PFSK-1 (cell line): ENCODE measurements at regions not wholly inside any gene's neighbourhood (a gene's known extent, or its start where the extent isn't known, plus 50 kb on each side); places are given as distances from the start of the nearest gene placed in this dataset.

Experiments
- FOXP2 ChIP-seq: optimal IDR thresholded peaks from 2 replicates; pipeline ENCODE3; 2011; ENCODE audit warnings: borderline replicate concordance, control low read depth, inconsistent platforms; ENCODE audit not compliant: insufficient read depth; ENCODE audit errors: extremely low read length, extremely low read depth
- POLR2AphosphoS5 ChIP-seq: IDR thresholded peaks from 2 replicates; pipeline ENCODE4 v1.6.1; 2012; ENCODE audit warnings: low read depth, mild to moderate bottlenecking, control low read depth, low read length, moderate library complexity
- REST ChIP-seq, 2 experiments: IDR thresholded peaks; 2 replicates each; pipeline versions ENCODE4 v1.6.1 to v1.8.0; 2011 to 2012; ENCODE audit warnings: low read depth in 2 of 2, low read length in 2 of 2, control low read depth in 1 of 2, inconsistent platforms in 1 of 2, mild to moderate bottlenecking in 1 of 2, moderate library complexity in 1 of 2; ENCODE audit not compliant: insufficient read depth in 1 of 2
- SIN3A ChIP-seq: IDR thresholded peaks from 2 replicates; pipeline ENCODE4 v1.6.1; 2012; ENCODE audit warnings: mild to moderate bottlenecking, low read length, moderate library complexity, borderline replicate concordance; ENCODE audit not compliant: insufficient read depth
- TAF1 ChIP-seq: IDR thresholded peaks from 2 replicates; pipeline ENCODE4 v1.6.1; 2012; ENCODE audit warnings: low read length, control low read depth, borderline replicate concordance; ENCODE audit not compliant: insufficient read depth

GRCh38 chr21:27212441-27212840 lies 245.6 kb upstream of the ADAMTS5 start:
- TF ChIP-seq POLR2AphosphoS5 (no peak), REST (IDR thresholded peaks at IDR 0.05; ENCODE audit: insufficient read depth in 1 of 2, low read depth in 2 of 2, low read length in 2 of 2) (no peak), FOXP2 (no peak)

- TF ChIP-seq TAF1 (no peak), FOXP2 (no peak), REST (IDR thresholded peaks at IDR 0.05; ENCODE audit: insufficient read depth in 1 of 2, low read depth in 2 of 2, low read length in 2 of 2) (no peak), SIN3A (no peak), POLR2AphosphoS5 (no peak)
Measured at GRCh38 chr21:27209546-27209945, 242.7 kb upstream of the ADAMTS5 start.

- no peak for TF ChIP-seq TAF1
- TF ChIP-seq POLR2AphosphoS5 = no peak
- TF ChIP-seq SIN3A = no peak
- no peak for TF ChIP-seq FOXP2
- no peak for TF ChIP-seq REST (IDR thresholded peaks at IDR 0.05; ENCODE audit: insufficient read depth in 1 of 2, low read depth in 2 of 2, low read length in 2 of 2)
Measured at GRCh38 chr21:27206368-27206982, 239.6 kb upstream of the ADAMTS5 start.

GRCh38 chr21:27202301-27202700 lies 235.4 kb upstream of the ADAMTS5 start:
- no peak for TF ChIP-seq TAF1
- no peak for TF ChIP-seq REST (IDR thresholded peaks at IDR 0.05; ENCODE audit: insufficient read depth in 1 of 2, low read depth in 2 of 2, low read length in 2 of 2)
- TF ChIP-seq FOXP2 = no peak
- TF ChIP-seq SIN3A = no peak
- no peak for TF ChIP-seq POLR2AphosphoS5

- TF ChIP-seq POLR2AphosphoS5 = no peak
- no peak for TF ChIP-seq FOXP2
- no peak for TF ChIP-seq TAF1
- TF ChIP-seq REST (IDR thresholded peaks at IDR 0.05; ENCODE audit: insufficient read depth in 1 of 2, low read depth in 2 of 2, low read length in 2 of 2) = no peak
- no peak for TF ChIP-seq SIN3A
Measured at GRCh38 chr21:27201197-27201596, 234.3 kb upstream of the ADAMTS5 start.
